Hematopoietic multipotent progenitor cell treated with erythropoietin and hydrocortisone succinate and interleukin-3 and kit ligand, for 15 days (in vitro differentiated cells): ENCODE measurements at regions not wholly inside any gene's neighbourhood (a gene's known extent, or its start where the extent isn't known, plus 50 kb on each side); places are given as distances from the start of the nearest gene placed in this dataset.
"Not testable (repeated sequence)": the region's sequence is repeated elsewhere in the genome, so short reads cannot be mapped to it uniquely, and the experiment has no call there.

Source experiments
- DNase-seq: peaks from one replicate; pipeline ENCODE4 v3.0.0-alpha.2; 2015; ENCODE audit warnings: low spot score

- no peak for DNase-seq
Observed at GRCh38 chr17:13865650-13866049, 203.7 kb upstream of the COX10 start.

- no peak for DNase-seq
Observed at GRCh38 chr17:13869331-13869940, 199.9 kb upstream of the COX10 start.

GRCh38 chr17:13871261-13871660, 198.0 kb upstream of the COX10 start:
- DNase-seq = no peak

- no peak for DNase-seq
Observed at GRCh38 chr17:13874134-13874533, 195.2 kb upstream of the COX10 start.

GRCh38 chr17:13874817-13875216, 194.5 kb upstream of the COX10 start:
- DNase-seq = no peak

- DNase-seq = no peak
Observed at GRCh38 chr17:13879961-13880466, 189.3 kb upstream of the COX10 start.

- DNase-seq = no peak
Observed at GRCh38 chr17:13883659-13884058, 185.6 kb upstream of the COX10 start.

GRCh38 chr17:13884347-13884746, 185.0 kb upstream of the COX10 start:
- no peak for DNase-seq

GRCh38 chr17:13885550-13885949, 183.8 kb upstream of the COX10 start:
- no peak for DNase-seq

GRCh38 chr17:13885953-13886889, 183.1 kb upstream of the COX10 start:
- no peak for DNase-seq

- DNase-seq = no peak
Observed at GRCh38 chr17:13888056-13888609, 181.2 kb upstream of the COX10 start.

GRCh38 chr17:13908971-13909370, 160.3 kb upstream of the COX10 start:
- not testable (repeated sequence) for DNase-seq

GRCh38 chr17:13909901-13910519, 159.3 kb upstream of the COX10 start:
- no peak for DNase-seq

- DNase-seq = no peak
Observed at GRCh38 chr17:13917634-13918033, 151.7 kb upstream of the COX10 start.

GRCh38 chr17:13918247-13918646, 151.1 kb upstream of the COX10 start:
- no peak for DNase-seq

GRCh38 chr17:13919818-13920217, 149.5 kb upstream of the COX10 start:
- DNase-seq = no peak

GRCh38 chr17:13920413-13920812, 148.9 kb upstream of the COX10 start:
- DNase-seq = no peak

- no peak for DNase-seq
Observed at GRCh38 chr17:13921841-13922776, 147.2 kb upstream of the COX10 start.

GRCh38 chr17:13922885-13923284, 146.4 kb upstream of the COX10 start:
- DNase-seq = no peak

- no peak for DNase-seq
Observed at GRCh38 chr17:13925579-13925978, 143.7 kb upstream of the COX10 start.

GRCh38 chr17:13931111-13931526, 138.2 kb upstream of the COX10 start:
- DNase-seq = no peak
